ENCODE measurements at regions not wholly inside any gene's neighbourhood (a gene's known extent, or its start where the extent isn't known, plus 50 kb on each side); places are given as distances from the start of the nearest gene placed in this dataset.

GRCh38 chr6:50961611-50962010 lies 142.9 kb downstream of the TFAP2B start:
- Histone ChIP-seq H3K27ac (ENCODE audit: insufficient read depth, low read length) (no peak overlapping the region), H3K9ac (ENCODE audit: insufficient read depth, low read length) (no peak overlapping the region), H3K9me3 (ENCODE audit: control insufficient read depth, insufficient read depth, low read depth, low read length) (no peaks in the 10 kb centered on the region), H3K79me2 (ENCODE audit: control insufficient read depth, insufficient read depth, low read length) (no peaks in the 10 kb centered on the region), H4K20me1 (ENCODE audit: control insufficient read depth, extremely low read depth, insufficient read depth, low read length) (no peaks in the 10 kb centered on the region), H3K27me3 (ENCODE audit: control insufficient read depth, insufficient read depth, low read length) (no peaks in the 10 kb centered on the region), H3K4me3 (replicated peaks in 1 of 4; ENCODE audit: control extremely low read depth in 1 of 4, insufficient read depth in 1 of 4, low read depth in 3 of 4, low read length in 4 of 4) (no peak overlapping the region), H3K36me3 (ENCODE audit: control insufficient read depth, insufficient read depth, low read length) (no peaks in the 10 kb centered on the region), H3K4me1 (ENCODE audit: control insufficient read depth, extremely low read depth, insufficient read depth, low read length) (no peaks in the 10 kb centered on the region), H2AFZ (ENCODE audit: low read length) (no peak overlapping the region), H3K4me2 (ENCODE audit: extremely low read depth, insufficient read depth, low read length) (no peak overlapping the region)
- TF ChIP-seq EZH2 (IDR thresholded peaks at IDR 0.05; ENCODE audit: low read length, missing control alignments): no peak
- TF ChIP-seq, protein P1, sequence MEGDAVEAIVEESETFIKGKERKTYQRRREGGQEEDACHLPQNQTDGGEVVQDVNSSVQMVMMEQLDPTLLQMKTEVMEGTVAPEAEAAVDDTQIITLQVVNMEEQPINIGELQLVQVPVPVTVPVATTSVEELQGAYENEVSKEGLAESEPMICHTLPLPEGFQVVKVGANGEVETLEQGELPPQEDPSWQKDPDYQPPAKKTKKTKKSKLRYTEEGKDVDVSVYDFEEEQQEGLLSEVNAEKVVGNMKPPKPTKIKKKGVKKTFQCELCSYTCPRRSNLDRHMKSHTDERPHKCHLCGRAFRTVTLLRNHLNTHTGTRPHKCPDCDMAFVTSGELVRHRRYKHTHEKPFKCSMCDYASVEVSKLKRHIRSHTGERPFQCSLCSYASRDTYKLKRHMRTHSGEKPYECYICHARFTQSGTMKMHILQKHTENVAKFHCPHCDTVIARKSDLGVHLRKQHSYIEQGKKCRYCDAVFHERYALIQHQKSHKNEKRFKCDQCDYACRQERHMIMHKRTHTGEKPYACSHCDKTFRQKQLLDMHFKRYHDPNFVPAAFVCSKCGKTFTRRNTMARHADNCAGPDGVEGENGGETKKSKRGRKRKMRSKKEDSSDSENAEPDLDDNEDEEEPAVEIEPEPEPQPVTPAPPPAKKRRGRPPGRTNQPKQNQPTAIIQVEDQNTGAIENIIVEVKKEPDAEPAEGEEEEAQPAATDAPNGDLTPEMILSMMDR (conservative IDR thresholded peaks at IDR 0.05 in 1 of 2, IDR thresholded peaks at IDR 0.05 in 1 of 2; ENCODE audit: low read depth in 1 of 2, low read length in 2 of 2): no peak
- no peak for DNase-seq (ENCODE audit: low read depth in 2 of 2)

- Histone ChIP-seq H3K4me2 (ENCODE audit: extremely low read depth, insufficient read depth, low read length) (no peak overlapping the region), H3K9me3 (ENCODE audit: control insufficient read depth, insufficient read depth, low read depth, low read length) (no peaks in the 10 kb centered on the region), H2AFZ (ENCODE audit: low read length) (no peak overlapping the region), H3K4me1 (ENCODE audit: control insufficient read depth, extremely low read depth, insufficient read depth, low read length) (no peaks in the 10 kb centered on the region), H4K20me1 (ENCODE audit: control insufficient read depth, extremely low read depth, insufficient read depth, low read length) (no peaks in the 10 kb centered on the region), H3K4me3 (replicated peaks in 1 of 4; ENCODE audit: control extremely low read depth in 1 of 4, insufficient read depth in 1 of 4, low read depth in 3 of 4, low read length in 4 of 4) (no peak overlapping the region), H3K79me2 (ENCODE audit: control insufficient read depth, insufficient read depth, low read length) (no peaks in the 10 kb centered on the region), H3K9ac (ENCODE audit: insufficient read depth, low read length) (no peak overlapping the region), H3K27ac (ENCODE audit: insufficient read depth, low read length) (no peak overlapping the region), H3K36me3 (ENCODE audit: control insufficient read depth, insufficient read depth, low read length) (no peaks in the 10 kb centered on the region), H3K27me3 (ENCODE audit: control insufficient read depth, insufficient read depth, low read length) (no peaks in the 10 kb centered on the region)
- no peak for DNase-seq (ENCODE audit: low read depth in 2 of 2)
- TF ChIP-seq EZH2 (IDR thresholded peaks at IDR 0.05; ENCODE audit: low read length, missing control alignments): no peak
- TF ChIP-seq, protein P1 (conservative IDR thresholded peaks at IDR 0.05 in 1 of 2, IDR thresholded peaks at IDR 0.05 in 1 of 2; ENCODE audit: low read depth in 1 of 2, low read length in 2 of 2): no peak
These were observed 143.6 kb downstream of the TFAP2B start for GRCh38 chr6:50962213-50962759.

DNA sequence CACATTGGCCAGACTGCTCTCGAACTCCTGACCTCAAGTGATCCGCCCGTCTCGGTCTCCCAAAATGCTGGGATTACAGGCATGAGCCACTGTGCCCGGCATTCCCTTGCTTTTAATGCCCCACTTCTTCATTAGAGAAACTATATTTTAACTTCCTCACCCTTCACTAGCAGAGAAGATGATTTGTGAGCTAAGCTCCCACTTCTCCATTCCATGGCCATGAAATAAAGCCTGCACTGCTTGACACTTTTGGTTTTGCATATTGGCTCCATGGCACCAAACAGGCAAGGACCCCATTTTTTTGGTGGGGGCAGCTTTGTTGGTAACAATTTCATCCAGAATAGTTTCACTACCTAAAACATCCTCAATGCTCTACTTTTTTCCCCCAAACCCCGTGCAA lies 145.3 kb downstream of the TFAP2B start:
- Histone ChIP-seq H3K9me3 (ENCODE audit: control insufficient read depth, insufficient read depth, low read depth, low read length) (no peaks in the 10 kb centered on the region), H3K9ac (ENCODE audit: insufficient read depth, low read length) (no peak overlapping the region), H4K20me1 (ENCODE audit: control insufficient read depth, extremely low read depth, insufficient read depth, low read length) (no peaks in the 10 kb centered on the region), H3K4me3 (replicated peaks in 1 of 4; ENCODE audit: control extremely low read depth in 1 of 4, insufficient read depth in 1 of 4, low read depth in 3 of 4, low read length in 4 of 4) (no peak overlapping the region), H3K36me3 (ENCODE audit: control insufficient read depth, insufficient read depth, low read length) (no peaks in the 10 kb centered on the region), H3K27me3 (ENCODE audit: control insufficient read depth, insufficient read depth, low read length) (no peaks in the 10 kb centered on the region), H3K4me2 (ENCODE audit: extremely low read depth, insufficient read depth, low read length) (no peak overlapping the region), H3K27ac (ENCODE audit: insufficient read depth, low read length) (no peak overlapping the region), H3K4me1 (ENCODE audit: control insufficient read depth, extremely low read depth, insufficient read depth, low read length) (no peaks in the 10 kb centered on the region), H2AFZ (ENCODE audit: low read length) (no peak overlapping the region), H3K79me2 (ENCODE audit: control insufficient read depth, insufficient read depth, low read length) (no peaks in the 10 kb centered on the region)
- TF ChIP-seq, protein P1 (conservative IDR thresholded peaks at IDR 0.05 in 1 of 2, IDR thresholded peaks at IDR 0.05 in 1 of 2; ENCODE audit: low read depth in 1 of 2, low read length in 2 of 2): no peak
- no peak for TF ChIP-seq EZH2 (IDR thresholded peaks at IDR 0.05; ENCODE audit: low read length, missing control alignments)
- DNase-seq (ENCODE audit: low read depth in 2 of 2): no peak
